GM23338 (cell line): ENCODE measurements at regions not wholly inside any gene's neighbourhood (a gene's known extent, or its start where the extent isn't known, plus 50 kb on each side); places are given as distances from the start of the nearest gene placed in this dataset.

Source experiments
- ATAC-seq: fragments of 200-7000 bp; cut with Tn5 transposase; 3 replicates; pipeline ENCODE4 v1.9.1; 2020
- DNase-seq: peaks from one replicate; pipeline ENCODE4 v3.0.0-alpha.2; 2015; ENCODE audit warnings: low spot score
- H2AFZ ChIP-seq: fragments of 200-600 bp; sonication (generic); 2 replicates; pipeline ENCODE4 v1.8.0; 2016; ENCODE audit warnings: antibody characterized with exemption, mild to moderate bottlenecking, moderate library complexity
- H3F3A ChIP-seq: fragments of 200-600 bp; sonication (generic); replicated peaks from 2 replicates; pipeline ENCODE4 v1.8.0; 2017; ENCODE audit warnings: antibody characterized with exemption, mixed run types, low read depth
- H3K27ac ChIP-seq: fragments of 200-600 bp; sonication (generic); 2 replicates; pipeline ENCODE4 v1.6.1; 2016; ENCODE audit warnings: low read depth
- H3K27me3 ChIP-seq: fragments of 200-600 bp; sonication (generic); 2 replicates; pipeline ENCODE4 v1.8.0; 2016; ENCODE audit warnings: mild to moderate bottlenecking, mixed run types, moderate library complexity; ENCODE audit not compliant: insufficient read depth
- H3K36me3 ChIP-seq: fragments of 200-600 bp; sonication (generic); 2 replicates; pipeline ENCODE4 v1.8.0; 2016; ENCODE audit warnings: mild to moderate bottlenecking; ENCODE audit not compliant: insufficient read depth
- H3K4me1 ChIP-seq: fragments of 200-600 bp; sonication (generic); 2 replicates; pipeline ENCODE4 v1.8.0; 2016; ENCODE audit warnings: mild to moderate bottlenecking, moderate library complexity; ENCODE audit not compliant: insufficient read depth
- H3K4me2 ChIP-seq: fragments of 200-600 bp; sonication (generic); 2 replicates; pipeline ENCODE4 v1.7.1; 2017; ENCODE audit warnings: mixed run types
- H3K4me3 ChIP-seq: fragments of 200-600 bp; sonication (generic); 2 replicates; pipeline ENCODE4 v1.6.1; 2016; ENCODE audit warnings: mixed run types
- H3K79me2 ChIP-seq: fragments of 200-600 bp; sonication (generic); replicated peaks from 2 replicates; pipeline ENCODE4 v1.8.0; 2017; ENCODE audit warnings: mild to moderate bottlenecking; ENCODE audit not compliant: insufficient read depth
- H3K9me2 ChIP-seq: fragments of 200-600 bp; sonication (generic); 2 replicates; pipeline ENCODE4 v1.8.0; 2017; ENCODE audit not compliant: insufficient read depth
- H4K20me1 ChIP-seq: fragments of 200-600 bp; sonication (generic); replicated peaks from 2 replicates; pipeline ENCODE4 v1.8.0; 2017; ENCODE audit warnings: mild to moderate bottlenecking; ENCODE audit not compliant: insufficient read depth
- H3K27ac Mint-ChIP-seq: 2 replicates; pipeline ENCODE4 v1.8.0; 2020; ENCODE audit warnings: inconsistent platforms, mild to moderate bottlenecking, moderate library complexity, mixed read lengths
- H3K27me3 Mint-ChIP-seq: 3 replicates; pipeline ENCODE4 v1.8.0; 2022; ENCODE audit warnings: low read depth, mild to moderate bottlenecking, moderate library complexity, mixed read lengths, inconsistent platforms; ENCODE audit not compliant: insufficient read depth, poor library complexity
- H3K36me3 Mint-ChIP-seq: 3 replicates; pipeline ENCODE4 v1.8.0; 2021; ENCODE audit warnings: low read depth, mild to moderate bottlenecking, inconsistent platforms, moderate library complexity, mixed read lengths
- H3K4me1 Mint-ChIP-seq: 3 replicates; pipeline ENCODE4 v1.8.0; 2020; ENCODE audit warnings: mild to moderate bottlenecking, inconsistent platforms, mixed read lengths
- H3K4me3 Mint-ChIP-seq: 3 replicates; pipeline ENCODE4 v1.8.0; 2021; ENCODE audit warnings: moderate library complexity, mild to moderate bottlenecking, inconsistent platforms, mixed read lengths
- H3K9me3 Mint-ChIP-seq: 3 replicates; pipeline ENCODE4 v1.8.0; 2020; ENCODE audit warnings: moderate library complexity, mild to moderate bottlenecking, inconsistent platforms, mixed read lengths
- CREB1 ChIP-seq: fragments of 250-450 bp; sonication (Bioruptor Pico); IDR thresholded peaks from 2 replicates; pipeline ENCODE4 v1.5.0; 2020; ENCODE audit warnings: low read depth, mild to moderate bottlenecking, moderate library complexity
- EZH2 ChIP-seq: fragments of 200-600 bp; sonication (generic); IDR thresholded peaks from one replicate; pipeline ENCODE4 v1.8.0; 2017; ENCODE audit warnings: antibody characterized with exemption, mild to moderate bottlenecking, low read depth; ENCODE audit not compliant: unreplicated experiment
- EZH2phosphoT487 ChIP-seq: fragments of 200-600 bp; sonication (generic); IDR thresholded peaks from one replicate; pipeline ENCODE4 v1.8.1; 2018; ENCODE audit warnings: antibody characterized with exemption; ENCODE audit not compliant: unreplicated experiment
- JUNB ChIP-seq: IDR thresholded peaks from one replicate; pipeline ENCODE4 v1.6.1; 2016; ENCODE audit warnings: antibody characterized with exemption; ENCODE audit not compliant: unreplicated experiment
- NANOG ChIP-seq: IDR thresholded peaks from 2 replicates; pipeline ENCODE4 v1.6.1; 2016; ENCODE audit warnings: antibody characterized with exemption, borderline replicate concordance
- POLR2AphosphoS5 ChIP-seq: IDR thresholded peaks from 2 replicates; pipeline ENCODE4 v1.6.1; 2016; ENCODE audit warnings: antibody characterized with exemption, low read depth
- STAT1 ChIP-seq: IDR thresholded peaks from one replicate; pipeline ENCODE4 v1.6.1; 2016; ENCODE audit warnings: antibody characterized with exemption; ENCODE audit not compliant: unreplicated experiment
- ZNF114 ChIP-seq: fragments of 250-450 bp; sonication (Bioruptor Pico); IDR thresholded peaks from 2 replicates; pipeline ENCODE4 v1.5.0; 2020; ENCODE audit warnings: mild to moderate bottlenecking, moderate library complexity
- ZNF331 ChIP-seq: fragments of 250-450 bp; sonication (Bioruptor Pico); IDR thresholded peaks from 2 replicates; pipeline ENCODE4 v1.5.0; 2020; ENCODE audit warnings: low read depth, mild to moderate bottlenecking, moderate library complexity
- TF ChIP-seq, protein P1 (sequence below): IDR thresholded peaks from 2 replicates; pipeline ENCODE4 v1.6.1; 2016; ENCODE audit warnings: antibody characterized with exemption
- TF ChIP-seq, protein P2 (sequence below): fragments of 250-450 bp; sonication (Bioruptor Pico); IDR thresholded peaks from 2 replicates; pipeline ENCODE4 v1.5.0; 2020; ENCODE audit warnings: mild to moderate bottlenecking, moderate library complexity
- TF ChIP-seq, protein P3 (sequence below): IDR thresholded peaks from one replicate; pipeline ENCODE4 v1.6.1; 2018; ENCODE audit warnings: antibody characterized with exemption; ENCODE audit not compliant: unreplicated experiment
- TF ChIP-seq, protein P4 (sequence below), 2 experiments: fragments of 200-600 bp in 1 of 2; sonication (generic) in 1 of 2; conservative IDR thresholded peaks; 2 replicates each; pipeline versions ENCODE4 v1.5.1 to v1.6.1; 2016 to 2017; ENCODE audit warnings: antibody characterized with exemption in 2 of 2, low read depth in 2 of 2, mild to moderate bottlenecking in 2 of 2, moderate library complexity in 1 of 2

DNA sequence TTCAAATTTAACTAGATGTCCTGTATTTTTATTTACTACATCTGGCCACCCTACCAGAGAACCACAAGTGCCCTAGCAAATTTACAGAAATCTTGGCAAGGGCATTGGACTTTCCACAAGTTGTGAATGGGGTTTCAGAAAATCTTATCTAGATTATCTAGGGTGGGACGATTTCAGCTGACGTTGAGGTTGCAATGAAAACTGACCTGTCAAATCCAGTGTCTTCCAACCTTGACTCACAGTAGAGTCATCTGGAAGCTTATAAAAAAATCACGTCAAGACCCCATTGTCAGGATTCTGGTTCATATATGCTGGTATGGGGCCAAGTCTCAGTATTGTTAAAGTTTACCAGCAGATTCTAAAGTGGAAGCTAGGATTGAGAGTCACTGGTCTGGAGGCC is 109.6 kb upstream of the ACTBL2 start:
- Histone ChIP-seq H3K79me2 (no peaks in the 10 kb centered on the region), H3K27ac (no peak overlapping the region), H3K4me3 (no peak overlapping the region), H3F3A (no peaks in the 10 kb centered on the region), H4K20me1 (no peaks in the 10 kb centered on the region), H3K4me2 (no peak overlapping the region), H3K36me3 (no peaks in the 10 kb centered on the region), H3K9me2 (0 out of 2 replicates have a peak, but pooled peaks cover 2% of the 10 kb centered on the region), H3K27me3 (no peaks in the 10 kb centered on the region), H3K4me1 (no peaks in the 10 kb centered on the region), H2AFZ (no peak overlapping the region)
- Mint-ChIP-seq H3K4me1 (no peaks in the 10 kb centered on the region), H3K27me3 (no peaks in the 10 kb centered on the region), H3K4me3 (no peak overlapping the region), H3K9me3 (no peaks in the 10 kb centered on the region), H3K36me3 (no peaks in the 10 kb centered on the region), H3K27ac (no peak overlapping the region)
- TF ChIP-seq, protein P1, sequence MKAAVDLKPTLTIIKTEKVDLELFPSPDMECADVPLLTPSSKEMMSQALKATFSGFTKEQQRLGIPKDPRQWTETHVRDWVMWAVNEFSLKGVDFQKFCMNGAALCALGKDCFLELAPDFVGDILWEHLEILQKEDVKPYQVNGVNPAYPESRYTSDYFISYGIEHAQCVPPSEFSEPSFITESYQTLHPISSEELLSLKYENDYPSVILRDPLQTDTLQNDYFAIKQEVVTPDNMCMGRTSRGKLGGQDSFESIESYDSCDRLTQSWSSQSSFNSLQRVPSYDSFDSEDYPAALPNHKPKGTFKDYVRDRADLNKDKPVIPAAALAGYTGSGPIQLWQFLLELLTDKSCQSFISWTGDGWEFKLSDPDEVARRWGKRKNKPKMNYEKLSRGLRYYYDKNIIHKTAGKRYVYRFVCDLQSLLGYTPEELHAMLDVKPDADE: no peak
- no peak for TF ChIP-seq ZNF114 (CRISPR knock-in tag)
- TF ChIP-seq EZH2: no peak
- TF ChIP-seq, protein P2, sequence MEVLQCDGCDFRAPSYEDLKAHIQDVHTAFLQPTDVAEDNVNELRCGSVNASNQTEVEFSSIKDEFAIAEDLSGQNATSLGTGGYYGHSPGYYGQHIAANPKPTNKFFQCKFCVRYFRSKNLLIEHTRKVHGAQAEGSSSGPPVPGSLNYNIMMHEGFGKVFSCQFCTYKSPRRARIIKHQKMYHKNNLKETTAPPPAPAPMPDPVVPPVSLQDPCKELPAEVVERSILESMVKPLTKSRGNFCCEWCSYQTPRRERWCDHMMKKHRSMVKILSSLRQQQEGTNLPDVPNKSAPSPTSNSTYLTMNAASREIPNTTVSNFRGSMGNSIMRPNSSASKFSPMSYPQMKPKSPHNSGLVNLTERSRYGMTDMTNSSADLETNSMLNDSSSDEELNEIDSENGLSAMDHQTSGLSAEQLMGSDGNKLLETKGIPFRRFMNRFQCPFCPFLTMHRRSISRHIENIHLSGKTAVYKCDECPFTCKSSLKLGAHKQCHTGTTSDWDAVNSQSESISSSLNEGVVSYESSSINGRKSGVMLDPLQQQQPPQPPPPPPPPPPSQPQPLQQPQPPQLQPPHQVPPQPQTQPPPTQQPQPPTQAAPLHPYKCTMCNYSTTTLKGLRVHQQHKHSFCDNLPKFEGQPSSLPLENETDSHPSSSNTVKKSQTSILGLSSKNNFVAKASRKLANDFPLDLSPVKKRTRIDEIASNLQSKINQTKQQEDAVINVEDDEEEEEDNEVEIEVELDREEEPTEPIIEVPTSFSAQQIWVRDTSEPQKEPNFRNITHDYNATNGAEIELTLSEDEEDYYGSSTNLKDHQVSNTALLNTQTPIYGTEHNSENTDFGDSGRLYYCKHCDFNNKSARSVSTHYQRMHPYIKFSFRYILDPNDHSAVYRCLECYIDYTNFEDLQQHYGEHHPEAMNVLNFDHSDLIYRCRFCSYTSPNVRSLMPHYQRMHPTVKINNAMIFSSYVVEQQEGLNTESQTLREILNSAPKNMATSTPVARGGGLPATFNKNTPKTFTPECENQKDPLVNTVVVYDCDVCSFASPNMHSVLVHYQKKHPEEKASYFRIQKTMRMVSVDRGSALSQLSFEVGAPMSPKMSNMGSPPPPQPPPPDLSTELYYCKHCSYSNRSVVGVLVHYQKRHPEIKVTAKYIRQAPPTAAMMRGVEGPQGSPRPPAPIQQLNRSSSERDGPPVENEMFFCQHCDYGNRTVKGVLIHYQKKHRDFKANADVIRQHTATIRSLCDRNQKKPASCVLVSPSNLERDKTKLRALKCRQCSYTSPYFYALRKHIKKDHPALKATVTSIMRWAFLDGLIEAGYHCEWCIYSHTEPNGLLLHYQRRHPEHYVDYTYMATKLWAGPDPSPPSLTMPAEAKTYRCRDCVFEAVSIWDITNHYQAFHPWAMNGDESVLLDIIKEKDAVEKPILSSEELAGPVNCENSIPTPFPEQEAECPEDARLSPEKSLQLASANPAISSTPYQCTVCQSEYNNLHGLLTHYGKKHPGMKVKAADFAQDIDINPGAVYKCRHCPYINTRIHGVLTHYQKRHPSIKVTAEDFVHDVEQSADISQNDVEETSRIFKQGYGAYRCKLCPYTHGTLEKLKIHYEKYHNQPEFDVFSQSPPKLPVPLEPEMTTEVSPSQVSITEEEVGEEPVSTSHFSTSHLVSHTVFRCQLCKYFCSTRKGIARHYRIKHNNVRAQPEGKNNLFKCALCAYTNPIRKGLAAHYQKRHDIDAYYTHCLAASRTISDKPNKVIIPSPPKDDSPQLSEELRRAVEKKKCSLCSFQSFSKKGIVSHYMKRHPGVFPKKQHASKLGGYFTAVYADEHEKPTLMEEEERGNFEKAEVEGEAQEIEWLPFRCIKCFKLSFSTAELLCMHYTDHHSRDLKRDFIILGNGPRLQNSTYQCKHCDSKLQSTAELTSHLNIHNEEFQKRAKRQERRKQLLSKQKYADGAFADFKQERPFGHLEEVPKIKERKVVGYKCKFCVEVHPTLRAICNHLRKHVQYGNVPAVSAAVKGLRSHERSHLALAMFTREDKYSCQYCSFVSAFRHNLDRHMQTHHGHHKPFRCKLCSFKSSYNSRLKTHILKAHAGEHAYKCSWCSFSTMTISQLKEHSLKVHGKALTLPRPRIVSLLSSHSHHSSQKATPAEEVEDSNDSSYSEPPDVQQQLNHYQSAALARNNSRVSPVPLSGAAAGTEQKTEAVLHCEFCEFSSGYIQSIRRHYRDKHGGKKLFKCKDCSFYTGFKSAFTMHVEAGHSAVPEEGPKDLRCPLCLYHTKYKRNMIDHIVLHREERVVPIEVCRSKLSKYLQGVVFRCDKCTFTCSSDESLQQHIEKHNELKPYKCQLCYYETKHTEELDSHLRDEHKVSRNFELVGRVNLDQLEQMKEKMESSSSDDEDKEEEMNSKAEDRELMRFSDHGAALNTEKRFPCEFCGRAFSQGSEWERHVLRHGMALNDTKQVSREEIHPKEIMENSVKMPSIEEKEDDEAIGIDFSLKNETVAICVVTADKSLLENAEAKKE: no peak
- TF ChIP-seq, protein P3, sequence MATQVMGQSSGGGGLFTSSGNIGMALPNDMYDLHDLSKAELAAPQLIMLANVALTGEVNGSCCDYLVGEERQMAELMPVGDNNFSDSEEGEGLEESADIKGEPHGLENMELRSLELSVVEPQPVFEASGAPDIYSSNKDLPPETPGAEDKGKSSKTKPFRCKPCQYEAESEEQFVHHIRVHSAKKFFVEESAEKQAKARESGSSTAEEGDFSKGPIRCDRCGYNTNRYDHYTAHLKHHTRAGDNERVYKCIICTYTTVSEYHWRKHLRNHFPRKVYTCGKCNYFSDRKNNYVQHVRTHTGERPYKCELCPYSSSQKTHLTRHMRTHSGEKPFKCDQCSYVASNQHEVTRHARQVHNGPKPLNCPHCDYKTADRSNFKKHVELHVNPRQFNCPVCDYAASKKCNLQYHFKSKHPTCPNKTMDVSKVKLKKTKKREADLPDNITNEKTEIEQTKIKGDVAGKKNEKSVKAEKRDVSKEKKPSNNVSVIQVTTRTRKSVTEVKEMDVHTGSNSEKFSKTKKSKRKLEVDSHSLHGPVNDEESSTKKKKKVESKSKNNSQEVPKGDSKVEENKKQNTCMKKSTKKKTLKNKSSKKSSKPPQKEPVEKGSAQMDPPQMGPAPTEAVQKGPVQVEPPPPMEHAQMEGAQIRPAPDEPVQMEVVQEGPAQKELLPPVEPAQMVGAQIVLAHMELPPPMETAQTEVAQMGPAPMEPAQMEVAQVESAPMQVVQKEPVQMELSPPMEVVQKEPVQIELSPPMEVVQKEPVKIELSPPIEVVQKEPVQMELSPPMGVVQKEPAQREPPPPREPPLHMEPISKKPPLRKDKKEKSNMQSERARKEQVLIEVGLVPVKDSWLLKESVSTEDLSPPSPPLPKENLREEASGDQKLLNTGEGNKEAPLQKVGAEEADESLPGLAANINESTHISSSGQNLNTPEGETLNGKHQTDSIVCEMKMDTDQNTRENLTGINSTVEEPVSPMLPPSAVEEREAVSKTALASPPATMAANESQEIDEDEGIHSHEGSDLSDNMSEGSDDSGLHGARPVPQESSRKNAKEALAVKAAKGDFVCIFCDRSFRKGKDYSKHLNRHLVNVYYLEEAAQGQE: no peak
- TF ChIP-seq JUNB: no peak
- TF ChIP-seq POLR2AphosphoS5: no peak
- TF ChIP-seq NANOG: no peak
- TF ChIP-seq STAT1: no peak
- no peak for TF ChIP-seq EZH2phosphoT487
- TF ChIP-seq, protein P4, sequence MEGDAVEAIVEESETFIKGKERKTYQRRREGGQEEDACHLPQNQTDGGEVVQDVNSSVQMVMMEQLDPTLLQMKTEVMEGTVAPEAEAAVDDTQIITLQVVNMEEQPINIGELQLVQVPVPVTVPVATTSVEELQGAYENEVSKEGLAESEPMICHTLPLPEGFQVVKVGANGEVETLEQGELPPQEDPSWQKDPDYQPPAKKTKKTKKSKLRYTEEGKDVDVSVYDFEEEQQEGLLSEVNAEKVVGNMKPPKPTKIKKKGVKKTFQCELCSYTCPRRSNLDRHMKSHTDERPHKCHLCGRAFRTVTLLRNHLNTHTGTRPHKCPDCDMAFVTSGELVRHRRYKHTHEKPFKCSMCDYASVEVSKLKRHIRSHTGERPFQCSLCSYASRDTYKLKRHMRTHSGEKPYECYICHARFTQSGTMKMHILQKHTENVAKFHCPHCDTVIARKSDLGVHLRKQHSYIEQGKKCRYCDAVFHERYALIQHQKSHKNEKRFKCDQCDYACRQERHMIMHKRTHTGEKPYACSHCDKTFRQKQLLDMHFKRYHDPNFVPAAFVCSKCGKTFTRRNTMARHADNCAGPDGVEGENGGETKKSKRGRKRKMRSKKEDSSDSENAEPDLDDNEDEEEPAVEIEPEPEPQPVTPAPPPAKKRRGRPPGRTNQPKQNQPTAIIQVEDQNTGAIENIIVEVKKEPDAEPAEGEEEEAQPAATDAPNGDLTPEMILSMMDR (conservative IDR thresholded peaks at IDR 0.05; ENCODE audit: low read depth in 2 of 2): no peak
- no peak for TF ChIP-seq ZNF331 (CRISPR knock-in tag)
- no peak for TF ChIP-seq CREB1 (CRISPR knock-in tag)
- ATAC-seq: no peak
- DNase-seq: no peak
